ENCODE measurements at regions not wholly inside any gene's neighbourhood (a gene's known extent, or its start where the extent isn't known, plus 50 kb on each side); places are given as distances from the start of the nearest gene placed in this dataset.
"Not testable (repeated sequence)": the region's sequence is repeated elsewhere in the genome, so short reads cannot be mapped to it uniquely, and the experiment has no call there.

DNA sequence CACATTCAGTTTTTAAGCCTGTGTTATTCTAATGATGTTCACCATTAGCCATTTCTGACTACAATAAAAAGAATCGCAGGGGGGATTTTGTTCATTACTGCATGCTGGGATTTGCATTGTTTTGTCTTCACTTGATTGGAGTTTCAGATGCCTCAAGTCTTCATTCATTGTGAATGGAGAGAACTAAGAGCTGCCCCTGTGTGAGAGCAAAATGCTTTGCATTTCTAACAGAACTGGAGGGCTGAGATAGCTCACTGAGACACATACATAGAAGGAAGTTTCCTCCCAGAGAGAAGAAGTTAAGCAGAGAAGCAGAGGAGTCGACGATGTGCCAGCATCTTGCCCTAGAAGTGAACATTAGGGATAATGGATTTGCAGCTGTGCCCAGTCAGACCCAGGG, 113.5 kb upstream of the GATB start:
- DNase-seq, result no peak

DNA sequence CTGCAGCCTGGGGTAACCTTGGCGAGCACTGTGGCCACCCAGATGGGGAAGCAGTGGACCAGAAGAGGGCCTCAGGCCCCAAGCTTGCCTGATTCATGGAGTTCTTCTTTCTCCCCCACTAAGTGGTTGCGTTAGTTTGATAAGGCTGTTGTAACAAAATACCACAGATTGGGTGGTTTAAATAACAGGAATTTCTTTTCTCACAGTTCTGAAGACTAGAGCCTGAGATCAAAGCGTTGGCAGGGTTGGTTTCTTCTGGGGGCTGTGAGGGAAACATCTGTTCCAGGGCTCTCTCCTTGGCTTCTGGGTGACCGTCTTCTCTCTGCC, 105.7 kb upstream of the GATB start:
- peak; percentile 63 to 66 for DNase-seq

GRCh38 chr4:151865744-151866591, 105.2 kb upstream of the GATB start:
- no peak for DNase-seq

- DNase-seq, result peak; percentile 99
These were observed 104.5 kb upstream of the GATB start for GRCh38 chr4:151865312-151865711.

DNA sequence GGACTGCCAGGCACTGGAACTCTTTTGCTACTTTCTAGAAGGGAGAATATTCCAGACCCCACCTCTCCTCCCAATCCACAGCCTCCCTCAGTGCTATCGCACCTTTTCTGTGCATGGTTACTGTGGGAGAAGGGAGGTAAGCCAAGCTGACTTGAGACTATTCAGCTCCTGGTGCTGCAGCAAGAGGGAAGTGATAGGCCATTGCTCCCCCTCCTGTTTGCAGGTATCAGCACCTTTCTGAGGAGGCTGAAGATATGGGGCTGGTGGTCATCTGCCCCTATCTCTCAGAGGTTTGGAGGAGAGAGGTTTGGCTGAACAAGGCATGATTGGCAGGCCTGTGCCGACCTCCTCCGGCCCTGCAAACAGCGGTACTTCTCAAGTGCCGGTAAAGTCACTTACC, 103.3 kb upstream of the GATB start:
- DNase-seq, result no peak

DNA sequence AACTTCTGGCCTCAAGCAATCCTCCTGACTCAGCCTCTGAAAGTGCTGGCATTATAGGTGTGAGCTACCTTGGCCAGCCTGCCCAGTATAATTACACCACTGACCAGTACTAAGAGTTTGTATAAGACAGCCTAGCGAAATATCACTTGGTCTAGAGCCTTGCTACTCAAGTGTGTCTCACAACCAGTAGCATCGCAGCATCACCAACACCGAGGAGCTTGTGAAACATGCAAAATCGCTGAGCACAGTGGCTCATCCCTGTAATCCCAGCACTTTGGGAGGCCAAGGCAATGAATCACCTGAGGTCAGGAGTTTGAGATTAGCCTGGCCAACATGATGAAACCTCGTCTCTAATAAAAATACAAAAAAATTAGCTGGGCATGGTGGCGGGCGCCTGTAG, 102.0 kb upstream of the GATB start:
- DNase-seq, result no peak

GRCh38 chr4:151860561-151861093, 99.8 kb upstream of the GATB start:
- DNase-seq, result no peak

DNA sequence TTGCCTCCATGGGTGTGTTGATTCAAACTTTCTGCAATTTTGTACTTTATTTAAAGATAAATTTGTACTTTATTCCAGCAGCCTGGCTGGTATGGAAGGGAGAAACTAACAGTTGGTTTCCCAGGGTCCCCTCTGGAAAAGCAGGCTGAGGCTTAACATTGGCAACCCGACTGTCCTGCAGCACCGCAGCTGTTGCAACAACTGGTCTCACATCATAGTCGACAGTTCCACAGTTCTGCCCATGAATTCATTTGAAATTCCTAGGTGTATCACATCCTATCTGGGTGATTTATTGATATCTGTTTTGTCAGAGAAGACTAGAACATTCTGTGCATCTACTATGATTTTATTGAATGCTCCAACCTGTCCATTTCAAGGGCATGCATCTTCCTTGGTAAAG, 98.8 kb upstream of the GATB start:
- no peak for DNase-seq

GRCh38 chr4:151858356-151858755, 97.5 kb upstream of the GATB start:
- no peak for DNase-seq

DNA sequence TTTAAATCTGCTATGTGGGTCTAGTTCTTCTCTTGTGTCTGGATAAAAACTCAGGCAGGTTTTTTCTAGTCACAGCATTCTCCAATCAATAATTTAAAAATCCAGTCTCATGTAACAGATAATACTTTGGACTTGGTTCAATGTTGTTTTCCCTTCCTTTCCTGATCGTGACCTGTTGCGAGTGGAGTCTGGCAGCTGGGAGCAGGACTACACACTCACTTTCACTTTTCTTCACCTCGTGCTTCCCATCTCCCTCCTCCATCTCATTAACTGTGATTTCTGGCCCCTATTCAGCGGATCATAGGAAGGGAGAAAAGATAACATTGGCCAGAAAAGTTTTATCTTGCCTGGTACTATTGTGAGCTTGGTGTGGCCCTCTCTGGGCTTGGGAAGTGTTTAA, 96.6 kb upstream of the GATB start:
- DNase-seq, result no peak

- no peak for DNase-seq
These were observed 94.9 kb upstream of the GATB start for GRCh38 chr4:151855747-151856146.

DNA sequence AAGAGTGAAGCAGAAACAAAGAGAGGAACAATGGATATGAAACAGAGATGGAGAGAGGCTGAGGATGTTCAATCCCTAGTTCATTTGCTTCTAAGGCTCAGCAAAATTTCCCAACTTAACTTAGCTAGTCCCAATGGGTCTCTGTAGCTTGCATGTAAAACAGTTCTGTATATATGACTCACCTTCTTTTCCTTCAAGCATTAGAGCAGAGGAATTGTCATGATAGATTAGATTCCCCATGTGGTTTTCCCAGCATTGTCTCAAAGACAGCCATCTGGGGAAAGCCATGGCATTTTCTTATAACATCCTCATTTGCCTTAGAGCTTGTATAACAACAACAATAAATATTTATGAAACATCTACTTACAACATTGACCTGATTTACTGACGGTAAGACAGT, 93.9 kb upstream of the GATB start:
- DNase-seq, result no peak

- peak; percentile 88 to 90 for DNase-seq
These were observed 92.2 kb upstream of the GATB start for GRCh38 chr4:151853034-151853433.

DNA sequence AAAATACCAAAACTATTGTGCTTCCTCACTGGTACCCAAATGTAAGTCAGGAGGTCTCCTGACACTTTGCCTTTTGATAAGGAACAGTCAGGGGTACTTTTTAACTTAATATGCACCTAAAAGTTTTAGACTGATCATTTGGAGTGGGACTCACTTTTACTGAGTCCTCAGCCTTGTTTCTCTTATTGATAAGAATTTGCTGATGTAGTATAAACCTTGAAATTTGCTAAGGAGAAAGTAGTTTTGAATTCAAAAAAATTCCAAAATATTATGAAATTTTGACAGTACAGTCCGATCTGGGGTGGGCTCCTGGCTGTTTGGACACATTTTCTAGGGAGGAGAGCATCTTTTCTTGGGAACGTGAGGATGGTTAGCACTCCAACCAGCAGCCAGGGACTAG, 91.4 kb upstream of the GATB start:
- DNase-seq, result no peak

- no peak for DNase-seq
These were observed 90.5 kb upstream of the GATB start for GRCh38 chr4:151851354-151851753.

GRCh38 chr4:151850791-151851213, 90.0 kb upstream of the GATB start:
- DNase-seq, result no peak

DNA sequence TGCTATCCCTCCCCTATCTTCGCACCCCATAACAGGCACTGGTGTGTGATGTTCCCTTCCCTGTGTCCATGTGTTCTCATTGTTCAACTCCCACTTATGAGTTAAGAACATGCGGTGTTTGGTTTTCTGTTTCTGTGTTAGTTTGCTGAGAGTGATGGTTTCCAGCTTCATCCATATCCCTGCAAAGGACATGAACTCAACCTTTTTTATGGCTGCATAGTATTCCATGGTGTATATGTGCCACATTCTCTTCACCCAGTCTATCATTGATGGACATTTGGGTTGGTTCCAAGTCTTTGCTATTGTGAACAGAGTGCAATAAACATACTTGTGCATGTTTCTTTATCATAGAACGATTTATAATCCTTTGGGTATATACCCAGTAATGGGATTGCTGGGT, 84.7 kb upstream of the GATB start:
- not testable (repeated sequence) for DNase-seq

- no peak for DNase-seq
These were observed 81.7 kb upstream of the GATB start for GRCh38 chr4:151842430-151843079.

DNA sequence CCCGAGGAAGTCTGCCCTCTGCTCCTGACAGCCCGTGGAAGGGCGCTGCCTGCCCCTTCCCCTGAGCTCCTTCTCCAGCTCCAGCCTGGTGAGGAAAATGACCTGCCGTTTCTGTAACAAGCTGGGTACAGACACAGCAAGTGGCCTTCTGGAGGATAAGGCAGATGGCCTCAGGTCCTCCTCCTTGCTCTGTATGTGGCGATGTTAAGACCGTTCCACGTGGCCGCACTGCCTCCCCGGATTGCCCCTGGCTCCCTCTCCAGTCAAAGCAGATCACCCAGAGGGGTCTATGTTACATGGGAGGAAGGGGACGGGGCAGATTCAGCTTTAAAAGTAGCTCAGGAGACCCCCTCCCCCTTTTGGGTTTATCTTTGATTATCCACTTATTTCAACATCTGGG, 80.3 kb upstream of the GATB start:
- DNase-seq, result no peak

DNA sequence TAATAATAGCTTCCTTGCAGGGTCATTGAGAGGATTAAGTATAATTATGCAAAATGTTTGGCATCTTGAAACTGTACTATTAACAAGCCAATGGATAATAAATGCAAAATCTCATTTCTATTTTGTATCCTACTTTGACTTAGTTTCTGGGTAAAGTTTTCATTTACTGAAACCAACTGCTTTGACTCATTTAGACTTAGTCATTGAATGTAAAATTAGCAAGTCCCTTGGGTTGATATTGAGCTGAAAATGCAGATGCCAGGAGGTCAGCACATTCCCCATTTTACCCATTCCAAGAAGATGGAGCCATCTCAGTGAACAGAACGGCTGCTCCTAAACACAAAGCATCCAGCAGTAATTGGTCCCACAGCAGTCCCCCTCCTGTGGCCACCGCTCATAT, 74.7 kb upstream of the GATB start:
- no peak for DNase-seq

GRCh38 chr4:151833174-151833573, 72.4 kb upstream of the GATB start:
- DNase-seq, result no peak

GRCh38 chr4:151831526-151831925, 70.7 kb upstream of the GATB start:
- no peak for DNase-seq

DNA sequence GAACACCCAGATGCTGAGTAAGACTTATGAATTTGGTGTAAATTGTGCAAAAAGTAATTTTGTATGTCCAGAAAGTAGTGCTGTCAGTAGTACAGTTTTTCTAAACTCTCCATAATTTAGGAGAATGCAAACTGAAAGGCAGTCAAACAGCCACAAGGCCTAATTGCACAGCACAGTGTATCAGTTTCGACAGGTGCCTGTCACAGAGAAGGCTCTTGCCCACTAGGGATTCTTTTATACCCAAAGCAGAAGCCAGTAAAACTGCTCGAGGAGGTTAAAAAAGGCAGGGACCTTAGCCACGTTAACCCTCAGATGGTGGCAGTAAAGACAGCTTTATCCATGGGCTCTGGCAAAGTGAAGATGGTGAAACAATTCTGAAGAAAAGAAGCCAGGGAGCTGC, 69.4 kb upstream of the GATB start:
- no peak for DNase-seq

GRCh38 chr4:151829309-151829708, 68.5 kb upstream of the GATB start:
- no peak for DNase-seq

DNA sequence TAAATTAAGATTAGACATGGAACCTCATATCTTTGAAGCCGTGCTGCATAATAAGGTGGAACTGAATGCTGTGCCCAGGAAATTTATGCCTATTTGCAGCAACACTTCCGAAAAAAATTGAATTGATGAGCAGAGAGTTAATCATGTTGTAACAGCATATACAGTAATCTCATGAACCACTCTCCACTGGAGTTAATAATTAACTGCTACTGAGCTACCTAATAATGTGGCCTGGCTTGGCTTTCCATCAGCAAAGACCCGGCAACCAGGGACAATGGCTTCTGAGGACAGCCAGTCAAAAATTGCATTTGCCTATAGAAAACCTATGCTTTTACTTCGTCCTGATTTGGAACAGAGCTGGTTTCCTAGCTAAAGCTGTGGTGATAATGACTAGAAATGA, 63.8 kb upstream of the GATB start:
- DNase-seq, result no peak

Measured in AML-193 (cell line).